ENCODE measurements at regions not wholly inside any gene's neighbourhood (a gene's known extent, or its start where the extent isn't known, plus 50 kb on each side); places are given as distances from the start of the nearest gene placed in this dataset.

DNA sequence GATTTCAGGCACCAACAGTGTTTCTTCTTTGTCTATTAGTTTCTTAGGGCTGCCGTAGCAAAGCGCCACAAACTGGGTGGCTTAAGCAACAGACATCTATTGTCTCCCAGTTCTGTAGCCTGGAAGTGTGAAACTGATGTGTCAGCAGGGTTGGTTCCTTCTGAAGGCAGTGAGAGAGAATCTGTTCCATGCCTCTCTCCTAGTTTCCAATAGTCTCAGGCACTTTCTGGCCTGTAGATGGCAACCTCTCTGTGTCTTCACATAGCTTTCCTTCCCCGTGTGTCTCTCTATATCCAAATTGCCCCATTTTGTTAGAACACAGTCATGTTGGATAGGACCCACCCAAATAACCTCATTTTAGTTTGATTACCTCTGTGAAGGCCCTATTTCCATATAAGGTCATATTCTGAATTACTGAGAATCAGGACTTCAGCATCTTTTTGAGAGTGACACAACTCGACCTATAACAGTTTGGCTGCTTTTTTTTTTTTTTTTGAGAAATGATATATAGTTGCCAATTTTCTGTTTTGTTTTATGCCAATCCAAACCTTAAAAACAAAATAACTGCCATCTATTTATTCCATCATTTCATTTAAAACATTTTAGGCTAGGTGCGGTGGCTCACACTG, 108.2 kb downstream of the SLC36A4 start:
- ATAC-seq (no peak), DNase-seq (no peak)
- H3K27me3 Mint-ChIP-seq = peaks cover 8% of the 10 kb centered on the region
- H3K27ac Mint-ChIP-seq = no peak overlapping the region
- H3K4me1 Mint-ChIP-seq = no peaks in the 10 kb centered on the region
- no peaks in the 10 kb centered on the region for H3K9me3 Mint-ChIP-seq (ENCODE audit: low read depth)
- no peak overlapping the region for H3K4me3 Mint-ChIP-seq
- CTCF ChIA-PET = interaction anchor here (0.6 kb wide), 1 partner anchor 136 kb away, joined by 3 read pairs; no protein-coding TSS in a partner anchor
- no peaks in the 10 kb centered on the region for H3K36me3 Mint-ChIP-seq

All from activated CD8-positive, alpha-beta memory T cell treated with anti-CD3 and anti-CD28 coated beads, Interleukin-2, amount 10 ng/mL, durations not matched to agents 7 days and 5 days (primary cell).